ENCODE measurements at regions not wholly inside any gene's neighbourhood (a gene's known extent, or its start where the extent isn't known, plus 50 kb on each side); places are given as distances from the start of the nearest gene placed in this dataset.

- TF ChIP-seq, protein P1, sequence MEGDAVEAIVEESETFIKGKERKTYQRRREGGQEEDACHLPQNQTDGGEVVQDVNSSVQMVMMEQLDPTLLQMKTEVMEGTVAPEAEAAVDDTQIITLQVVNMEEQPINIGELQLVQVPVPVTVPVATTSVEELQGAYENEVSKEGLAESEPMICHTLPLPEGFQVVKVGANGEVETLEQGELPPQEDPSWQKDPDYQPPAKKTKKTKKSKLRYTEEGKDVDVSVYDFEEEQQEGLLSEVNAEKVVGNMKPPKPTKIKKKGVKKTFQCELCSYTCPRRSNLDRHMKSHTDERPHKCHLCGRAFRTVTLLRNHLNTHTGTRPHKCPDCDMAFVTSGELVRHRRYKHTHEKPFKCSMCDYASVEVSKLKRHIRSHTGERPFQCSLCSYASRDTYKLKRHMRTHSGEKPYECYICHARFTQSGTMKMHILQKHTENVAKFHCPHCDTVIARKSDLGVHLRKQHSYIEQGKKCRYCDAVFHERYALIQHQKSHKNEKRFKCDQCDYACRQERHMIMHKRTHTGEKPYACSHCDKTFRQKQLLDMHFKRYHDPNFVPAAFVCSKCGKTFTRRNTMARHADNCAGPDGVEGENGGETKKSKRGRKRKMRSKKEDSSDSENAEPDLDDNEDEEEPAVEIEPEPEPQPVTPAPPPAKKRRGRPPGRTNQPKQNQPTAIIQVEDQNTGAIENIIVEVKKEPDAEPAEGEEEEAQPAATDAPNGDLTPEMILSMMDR (conservative IDR thresholded peaks at IDR 0.05; ENCODE audit: low read depth, low read length): no peak
- TF ChIP-seq EZH2 (IDR thresholded peaks at IDR 0.05; ENCODE audit: borderline replicate concordance, low read depth, low read length, poor library complexity, severe bottlenecking): no peak
These were observed 304.1 kb downstream of the KLF6 start for GRCh38 chr10:3480990-3481315.

Measured in A673 (cell line).